ENCODE measurements at regions not wholly inside any gene's neighbourhood (a gene's known extent, or its start where the extent isn't known, plus 50 kb on each side); places are given as distances from the start of the nearest gene placed in this dataset.

DNA sequence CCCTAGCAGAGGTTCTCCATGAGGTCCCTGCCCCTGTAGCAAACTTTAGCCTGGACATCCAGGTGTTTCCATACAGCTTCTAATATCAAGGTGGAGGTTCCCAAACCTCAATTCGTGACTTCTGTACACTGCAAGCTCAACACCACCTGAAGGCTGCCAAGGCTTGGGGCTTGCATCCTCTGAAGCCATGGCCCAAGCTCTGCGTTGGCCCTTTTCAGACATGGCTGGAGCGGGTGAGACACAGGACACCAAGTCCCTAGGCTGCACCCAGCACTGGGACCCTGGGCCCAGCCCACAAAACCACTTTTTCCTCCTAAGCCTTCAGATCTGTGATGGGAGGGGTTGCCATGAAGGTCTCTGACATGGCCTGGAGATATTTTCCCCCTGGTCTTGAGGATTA lies 1292.0 kb downstream of the CDH8 start:
- TF ChIP-seq POLR2AphosphoS5 (IDR thresholded peaks at IDR 0.05; ENCODE audit: low read depth, low read length) = no peak
- no peak for TF ChIP-seq POLR2A (IDR thresholded peaks at IDR 0.05; ENCODE audit: low read depth, low read length)

Data from GM12892 (cell line).